H1 (cell line): ENCODE measurements at regions not wholly inside any gene's neighbourhood (a gene's known extent, or its start where the extent isn't known, plus 50 kb on each side); places are given as distances from the start of the nearest gene placed in this dataset.

ENCODE experiments used
- EGR1 ChIP-seq: IDR thresholded peaks from 2 replicates; pipeline ENCODE4 v1.6.1; 2011; ENCODE audit warnings: low read depth, low read length, borderline replicate concordance
- KDM4A ChIP-seq: IDR thresholded peaks from one replicate; pipeline ENCODE4 v1.7.1; 2012; ENCODE audit warnings: low read depth, mild to moderate bottlenecking, moderate library complexity, low read length, inconsistent platforms; ENCODE audit not compliant: severe bottlenecking
- MAX ChIP-seq: IDR thresholded peaks from 2 replicates; pipeline ENCODE4 v1.6.1; 2012; ENCODE audit warnings: inconsistent platforms
- RAD21 ChIP-seq, 2 experiments: IDR thresholded peaks in 1 of 2; conservative IDR thresholded peaks in 1 of 2; 2 replicates each; pipeline ENCODE4 v1.6.1; 2011; ENCODE audit warnings: low read depth in 2 of 2, low read length in 2 of 2, improper control_type of control experiment in 1 of 2, inconsistent platforms in 1 of 2, mild to moderate bottlenecking in 1 of 2, moderate library complexity in 1 of 2
- RXRA ChIP-seq: IDR thresholded peaks from 2 replicates; pipeline ENCODE4 v1.6.1; 2011; ENCODE audit warnings: low read depth, mild to moderate bottlenecking, low read length, moderate library complexity; ENCODE audit not compliant: insufficient read depth
- SAP30 ChIP-seq: fragments of 300-600 bp; sonication (generic); IDR thresholded peaks from 2 replicates; pipeline ENCODE4 v1.7.1; 2012; ENCODE audit warnings: low read length, moderate library complexity, mild to moderate bottlenecking, inconsistent platforms; ENCODE audit not compliant: insufficient read depth, insufficient replicate concordance
- YY1 ChIP-seq: IDR thresholded peaks from 2 replicates; pipeline ENCODE4 v1.6.1; 2011; ENCODE audit warnings: low read depth, mild to moderate bottlenecking, low read length
- TF ChIP-seq, protein P1 (sequence below): fragments of 300-600 bp; sonication (generic); IDR thresholded peaks from 2 replicates; pipeline ENCODE4 v1.7.1; 2012; ENCODE audit warnings: low read length, moderate library complexity, mild to moderate bottlenecking, inconsistent platforms; ENCODE audit not compliant: insufficient replicate concordance

DNA sequence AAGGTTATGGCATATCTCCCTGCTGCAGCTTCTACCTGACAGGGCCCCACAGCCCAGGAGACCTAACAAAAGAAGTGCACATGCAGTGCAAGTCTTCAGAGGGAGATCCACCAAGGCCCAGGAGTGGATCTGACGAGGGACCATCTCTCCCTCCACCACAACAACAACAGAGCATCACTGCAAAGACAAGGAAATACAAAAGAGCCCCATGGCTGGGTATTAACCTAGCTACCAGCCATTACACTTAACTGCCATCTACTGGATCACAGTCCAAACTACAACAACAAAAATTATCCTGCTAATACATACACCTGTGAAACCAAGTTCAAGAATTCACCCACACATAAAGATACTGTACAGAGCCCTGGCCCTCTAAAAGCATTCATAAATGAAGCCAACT lies 280.2 kb upstream of the SLC7A11 start (continued):
- TF ChIP-seq, protein P1, sequence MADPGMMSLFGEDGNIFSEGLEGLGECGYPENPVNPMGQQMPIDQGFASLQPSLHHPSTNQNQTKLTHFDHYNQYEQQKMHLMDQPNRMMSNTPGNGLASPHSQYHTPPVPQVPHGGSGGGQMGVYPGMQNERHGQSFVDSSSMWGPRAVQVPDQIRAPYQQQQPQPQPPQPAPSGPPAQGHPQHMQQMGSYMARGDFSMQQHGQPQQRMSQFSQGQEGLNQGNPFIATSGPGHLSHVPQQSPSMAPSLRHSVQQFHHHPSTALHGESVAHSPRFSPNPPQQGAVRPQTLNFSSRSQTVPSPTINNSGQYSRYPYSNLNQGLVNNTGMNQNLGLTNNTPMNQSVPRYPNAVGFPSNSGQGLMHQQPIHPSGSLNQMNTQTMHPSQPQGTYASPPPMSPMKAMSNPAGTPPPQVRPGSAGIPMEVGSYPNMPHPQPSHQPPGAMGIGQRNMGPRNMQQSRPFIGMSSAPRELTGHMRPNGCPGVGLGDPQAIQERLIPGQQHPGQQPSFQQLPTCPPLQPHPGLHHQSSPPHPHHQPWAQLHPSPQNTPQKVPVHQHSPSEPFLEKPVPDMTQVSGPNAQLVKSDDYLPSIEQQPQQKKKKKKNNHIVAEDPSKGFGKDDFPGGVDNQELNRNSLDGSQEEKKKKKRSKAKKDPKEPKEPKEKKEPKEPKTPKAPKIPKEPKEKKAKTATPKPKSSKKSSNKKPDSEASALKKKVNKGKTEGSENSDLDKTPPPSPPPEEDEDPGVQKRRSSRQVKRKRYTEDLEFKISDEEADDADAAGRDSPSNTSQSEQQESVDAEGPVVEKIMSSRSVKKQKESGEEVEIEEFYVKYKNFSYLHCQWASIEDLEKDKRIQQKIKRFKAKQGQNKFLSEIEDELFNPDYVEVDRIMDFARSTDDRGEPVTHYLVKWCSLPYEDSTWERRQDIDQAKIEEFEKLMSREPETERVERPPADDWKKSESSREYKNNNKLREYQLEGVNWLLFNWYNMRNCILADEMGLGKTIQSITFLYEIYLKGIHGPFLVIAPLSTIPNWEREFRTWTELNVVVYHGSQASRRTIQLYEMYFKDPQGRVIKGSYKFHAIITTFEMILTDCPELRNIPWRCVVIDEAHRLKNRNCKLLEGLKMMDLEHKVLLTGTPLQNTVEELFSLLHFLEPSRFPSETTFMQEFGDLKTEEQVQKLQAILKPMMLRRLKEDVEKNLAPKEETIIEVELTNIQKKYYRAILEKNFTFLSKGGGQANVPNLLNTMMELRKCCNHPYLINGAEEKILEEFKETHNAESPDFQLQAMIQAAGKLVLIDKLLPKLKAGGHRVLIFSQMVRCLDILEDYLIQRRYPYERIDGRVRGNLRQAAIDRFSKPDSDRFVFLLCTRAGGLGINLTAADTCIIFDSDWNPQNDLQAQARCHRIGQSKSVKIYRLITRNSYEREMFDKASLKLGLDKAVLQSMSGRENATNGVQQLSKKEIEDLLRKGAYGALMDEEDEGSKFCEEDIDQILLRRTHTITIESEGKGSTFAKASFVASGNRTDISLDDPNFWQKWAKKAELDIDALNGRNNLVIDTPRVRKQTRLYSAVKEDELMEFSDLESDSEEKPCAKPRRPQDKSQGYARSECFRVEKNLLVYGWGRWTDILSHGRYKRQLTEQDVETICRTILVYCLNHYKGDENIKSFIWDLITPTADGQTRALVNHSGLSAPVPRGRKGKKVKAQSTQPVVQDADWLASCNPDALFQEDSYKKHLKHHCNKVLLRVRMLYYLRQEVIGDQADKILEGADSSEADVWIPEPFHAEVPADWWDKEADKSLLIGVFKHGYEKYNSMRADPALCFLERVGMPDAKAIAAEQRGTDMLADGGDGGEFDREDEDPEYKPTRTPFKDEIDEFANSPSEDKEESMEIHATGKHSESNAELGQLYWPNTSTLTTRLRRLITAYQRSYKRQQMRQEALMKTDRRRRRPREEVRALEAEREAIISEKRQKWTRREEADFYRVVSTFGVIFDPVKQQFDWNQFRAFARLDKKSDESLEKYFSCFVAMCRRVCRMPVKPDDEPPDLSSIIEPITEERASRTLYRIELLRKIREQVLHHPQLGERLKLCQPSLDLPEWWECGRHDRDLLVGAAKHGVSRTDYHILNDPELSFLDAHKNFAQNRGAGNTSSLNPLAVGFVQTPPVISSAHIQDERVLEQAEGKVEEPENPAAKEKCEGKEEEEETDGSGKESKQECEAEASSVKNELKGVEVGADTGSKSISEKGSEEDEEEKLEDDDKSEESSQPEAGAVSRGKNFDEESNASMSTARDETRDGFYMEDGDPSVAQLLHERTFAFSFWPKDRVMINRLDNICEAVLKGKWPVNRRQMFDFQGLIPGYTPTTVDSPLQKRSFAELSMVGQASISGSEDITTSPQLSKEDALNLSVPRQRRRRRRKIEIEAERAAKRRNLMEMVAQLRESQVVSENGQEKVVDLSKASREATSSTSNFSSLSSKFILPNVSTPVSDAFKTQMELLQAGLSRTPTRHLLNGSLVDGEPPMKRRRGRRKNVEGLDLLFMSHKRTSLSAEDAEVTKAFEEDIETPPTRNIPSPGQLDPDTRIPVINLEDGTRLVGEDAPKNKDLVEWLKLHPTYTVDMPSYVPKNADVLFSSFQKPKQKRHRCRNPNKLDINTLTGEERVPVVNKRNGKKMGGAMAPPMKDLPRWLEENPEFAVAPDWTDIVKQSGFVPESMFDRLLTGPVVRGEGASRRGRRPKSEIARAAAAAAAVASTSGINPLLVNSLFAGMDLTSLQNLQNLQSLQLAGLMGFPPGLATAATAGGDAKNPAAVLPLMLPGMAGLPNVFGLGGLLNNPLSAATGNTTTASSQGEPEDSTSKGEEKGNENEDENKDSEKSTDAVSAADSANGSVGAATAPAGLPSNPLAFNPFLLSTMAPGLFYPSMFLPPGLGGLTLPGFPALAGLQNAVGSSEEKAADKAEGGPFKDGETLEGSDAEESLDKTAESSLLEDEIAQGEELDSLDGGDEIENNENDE, result no peak
- TF ChIP-seq KDM4A (no peak), YY1 (peak; percentile 33; the same call in 1 of the 2 replicates), RXRA (no peak), MAX (no peak), EGR1 (no peak), SAP30 (no peak), RAD21 (IDR thresholded peaks at IDR 0.05 in 1 of 2, conservative IDR thresholded peaks at IDR 0.05 in 1 of 2; ENCODE audit: low read depth in 2 of 2, low read length in 2 of 2) (peak; percentile 80 to 86)
